NCI-H82 (cell line): ENCODE measurements at regions not wholly inside any gene's neighbourhood (a gene's known extent, or its start where the extent isn't known, plus 50 kb on each side); places are given as distances from the start of the nearest gene placed in this dataset.
"Not testable (repeated sequence)": the region's sequence is repeated elsewhere in the genome, so short reads cannot be mapped to it uniquely, and the experiment has no call there.

ENCODE experiments used
- DNase-seq: peaks from one replicate; lab custom pipeline; 2025; lab: John Stamatoyannopoulos, UW

- no peak for DNase-seq
Observed at GRCh38 chr3:63719796-63720445, 67.4 kb downstream of the SNTN start.

GRCh38 chr3:63720951-63721350, 68.5 kb downstream of the SNTN start:
- DNase-seq = not testable (repeated sequence)

GRCh38 chr3:63724987-63725386, 72.5 kb downstream of the SNTN start:
- DNase-seq = no peak

GRCh38 chr3:63726656-63727055, 74.2 kb downstream of the SNTN start:
- no peak for DNase-seq

- DNase-seq = no peak
Observed at GRCh38 chr3:63727233-63727632, 74.8 kb downstream of the SNTN start.

- no peak for DNase-seq
Observed at GRCh38 chr3:63731866-63732265, 79.4 kb downstream of the SNTN start.

GRCh38 chr3:63733278-63733677, 80.8 kb downstream of the SNTN start:
- DNase-seq = peak; percentile 29

GRCh38 chr3:63734632-63735031, 82.2 kb downstream of the SNTN start:
- not testable (repeated sequence) for DNase-seq

- not testable (repeated sequence) for DNase-seq
Observed at GRCh38 chr3:63736757-63737156, 82.3 kb upstream of the C3orf49 start.

GRCh38 chr3:63738577-63738976, 80.5 kb upstream of the C3orf49 start:
- DNase-seq = not testable (repeated sequence)

GRCh38 chr3:63739474-63739873, 79.6 kb upstream of the C3orf49 start:
- DNase-seq = no peak

GRCh38 chr3:63740116-63740515, 79.0 kb upstream of the C3orf49 start:
- DNase-seq = no peak

GRCh38 chr3:63744693-63745092, 74.4 kb upstream of the C3orf49 start:
- not testable (repeated sequence) for DNase-seq

- no peak for DNase-seq
Observed at GRCh38 chr3:63745757-63746156, 73.3 kb upstream of the C3orf49 start.

- no peak for DNase-seq
Observed at GRCh38 chr3:63746211-63746610, 72.9 kb upstream of the C3orf49 start.

GRCh38 chr3:63751459-63751858, 67.6 kb upstream of the C3orf49 start:
- no peak for DNase-seq

GRCh38 chr3:63753567-63753966, 65.5 kb upstream of the C3orf49 start:
- DNase-seq = no peak

GRCh38 chr3:63753995-63754394, 65.1 kb upstream of the C3orf49 start:
- DNase-seq = no peak

GRCh38 chr3:63762180-63762579, 56.9 kb upstream of the C3orf49 start:
- no peak for DNase-seq

- no peak for DNase-seq
Observed at GRCh38 chr3:63762934-63763550, 56.1 kb upstream of the C3orf49 start.

- no peak for DNase-seq
Observed at GRCh38 chr3:63764511-63764910, 54.6 kb upstream of the C3orf49 start.

GRCh38 chr3:63766261-63766660, 52.8 kb upstream of the C3orf49 start:
- no peak for DNase-seq

GRCh38 chr3:63768386-63768785, 50.7 kb upstream of the C3orf49 start:
- no peak for DNase-seq

GRCh38 chr3:63768888-63769287, 50.2 kb upstream of the C3orf49 start:
- DNase-seq = no peak
